HFFc6 (cell line): ENCODE measurements at regions not wholly inside any gene's neighbourhood (a gene's known extent, or its start where the extent isn't known, plus 50 kb on each side); places are given as distances from the start of the nearest gene placed in this dataset.
"Not testable (repeated sequence)": the region's sequence is repeated elsewhere in the genome, so short reads cannot be mapped to it uniquely, and the experiment has no call there.

Source experiments
- DNase-seq: peaks from one replicate; pipeline ENCODE4 v3.0.0-alpha.2; 2018
- H3K27ac Mint-ChIP-seq: 2 replicates; pipeline ENCODE4 v1.8.0; 2020; ENCODE audit warnings: mild to moderate bottlenecking, mixed read lengths
- H3K27me3 Mint-ChIP-seq: 2 replicates; pipeline ENCODE4 v1.8.0; 2021; ENCODE audit warnings: mild to moderate bottlenecking, moderate library complexity, mixed read lengths; ENCODE audit not compliant: insufficient read depth
- H3K36me3 Mint-ChIP-seq: 2 replicates; pipeline ENCODE4 v1.8.0; 2021; ENCODE audit warnings: low read depth, mixed read lengths
- H3K4me1 Mint-ChIP-seq: 2 replicates; pipeline ENCODE4 v1.8.0; 2020; ENCODE audit warnings: low read depth, mixed read lengths
- H3K4me3 Mint-ChIP-seq: 2 replicates; pipeline ENCODE4 v1.8.0; 2020; ENCODE audit warnings: mild to moderate bottlenecking, moderate library complexity, mixed read lengths
- H3K9me3 Mint-ChIP-seq: 2 replicates; pipeline ENCODE4 v1.8.0; 2020; ENCODE audit warnings: mild to moderate bottlenecking, mixed read lengths
- CTCF ChIP-seq: fragments of 200-600 bp; sonication (generic); IDR thresholded peaks from 2 replicates; pipeline ENCODE4 v1.5.0; 2021; ENCODE audit warnings: antibody characterized with exemption, mild to moderate bottlenecking

DNA sequence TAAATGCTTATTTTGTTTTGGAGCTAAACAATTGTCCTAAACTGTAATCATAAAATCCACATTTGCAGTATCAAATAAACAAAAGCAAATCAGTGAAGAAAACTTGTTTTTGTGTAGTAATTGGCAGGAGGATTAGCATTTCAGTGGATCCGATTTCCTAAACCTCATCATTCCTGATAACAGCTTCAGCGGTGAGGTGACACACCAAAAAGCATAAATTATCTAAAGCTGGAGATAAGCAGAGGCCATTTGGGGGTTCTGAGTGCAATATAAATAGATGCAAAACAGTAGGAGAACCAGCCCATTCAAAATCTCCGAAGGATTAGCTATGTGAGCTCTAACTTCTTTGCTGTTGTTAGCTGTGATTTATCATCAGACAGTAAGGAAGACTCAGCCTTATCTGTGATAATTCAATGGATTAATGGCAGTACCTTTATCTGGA, 235.8 kb downstream of the EPHA7 start:
- H3K4me1 Mint-ChIP-seq: no peaks in the 10 kb centered on the region
- no peak overlapping the region for H3K4me3 Mint-ChIP-seq
- no peaks in the 10 kb centered on the region for H3K27me3 Mint-ChIP-seq
- H3K36me3 Mint-ChIP-seq: no peaks in the 10 kb centered on the region
- peaks cover 8% of the 10 kb centered on the region for H3K9me3 Mint-ChIP-seq
- DNase-seq: no peak
- TF ChIP-seq CTCF: no peak
- H3K27ac Mint-ChIP-seq: no peak overlapping the region

DNA sequence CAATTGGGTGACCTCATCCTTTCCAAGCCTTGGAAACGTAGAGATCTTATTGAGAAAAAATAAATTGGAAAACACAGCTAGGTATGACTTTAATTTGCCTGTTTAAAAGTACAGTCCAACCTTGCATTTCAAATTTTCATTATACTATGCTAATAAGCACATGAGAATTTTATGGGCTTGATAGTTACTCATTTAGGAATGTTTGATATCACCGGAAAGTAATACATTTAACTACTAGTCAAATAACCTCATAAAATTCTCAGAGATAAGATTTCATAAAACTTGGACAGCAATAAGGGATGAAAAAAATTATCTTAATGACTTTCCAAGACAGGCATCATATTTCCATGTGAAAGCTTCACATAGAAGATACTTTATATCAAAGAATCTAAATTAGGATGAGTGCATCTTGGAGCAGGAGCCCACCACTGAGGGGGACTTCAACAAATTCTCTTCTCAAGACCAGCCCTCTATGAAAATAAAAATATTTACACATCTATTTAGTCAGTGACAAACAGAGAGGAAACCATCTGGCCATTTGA, 236.3 kb downstream of the EPHA7 start:
- Mint-ChIP-seq H3K4me3 (no peak overlapping the region), H3K27me3 (no peaks in the 10 kb centered on the region), H3K9me3 (peaks cover 9% of the 10 kb centered on the region), H3K27ac (no peak overlapping the region), H3K4me1 (no peaks in the 10 kb centered on the region), H3K36me3 (no peaks in the 10 kb centered on the region)
- TF ChIP-seq CTCF: no peak
- no peak for DNase-seq

DNA sequence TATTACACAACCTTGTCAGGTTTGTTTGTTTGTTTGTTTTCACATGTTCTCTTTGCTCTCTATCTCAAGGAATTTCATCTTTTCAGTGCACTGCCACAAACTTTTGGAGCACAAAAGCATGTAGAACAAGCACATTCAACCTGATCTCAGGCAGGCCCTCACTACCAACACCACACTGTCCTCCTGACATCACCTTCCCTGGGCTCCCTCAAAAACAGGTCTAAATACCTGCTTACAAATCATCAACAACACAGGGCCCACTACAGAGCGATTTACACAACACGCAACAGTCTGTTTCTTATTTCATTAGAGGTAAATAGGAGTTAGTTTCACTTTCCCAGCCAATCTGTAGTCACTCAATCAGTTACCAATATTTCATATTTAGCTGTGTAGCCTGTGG, 241.4 kb downstream of the EPHA7 start:
- no peak for TF ChIP-seq CTCF
- Mint-ChIP-seq H3K36me3 (no peaks in the 10 kb centered on the region), H3K27ac (no peak overlapping the region), H3K27me3 (no peaks in the 10 kb centered on the region), H3K9me3 (peaks cover 21% of the 10 kb centered on the region), H3K4me1 (no peaks in the 10 kb centered on the region), H3K4me3 (no peak overlapping the region)
- no peak for DNase-seq

DNA sequence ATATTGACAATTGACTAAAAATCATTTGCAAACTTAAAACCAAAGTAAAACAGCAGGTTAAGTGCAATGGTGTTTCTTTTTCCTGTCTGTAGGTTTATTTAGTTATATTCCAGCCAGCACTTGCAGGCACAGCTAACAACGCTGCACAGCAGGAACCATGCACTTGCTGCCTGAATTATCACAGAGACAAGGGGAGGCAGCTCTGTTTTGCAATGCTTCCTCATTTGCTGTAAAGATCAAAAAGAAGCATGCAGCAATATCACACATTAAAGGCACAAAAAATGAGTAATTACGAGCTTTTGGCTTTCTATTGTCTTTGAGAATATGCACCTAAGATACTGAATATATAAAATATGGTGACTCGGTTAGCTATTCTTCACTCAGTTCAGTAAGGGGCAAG, 241.9 kb downstream of the EPHA7 start:
- no peaks in the 10 kb centered on the region for H3K4me1 Mint-ChIP-seq
- no peaks in the 10 kb centered on the region for H3K36me3 Mint-ChIP-seq
- peaks cover 21% of the 10 kb centered on the region for H3K9me3 Mint-ChIP-seq
- no peak for TF ChIP-seq CTCF
- DNase-seq: no peak
- no peak overlapping the region for H3K4me3 Mint-ChIP-seq
- no peak overlapping the region for H3K27ac Mint-ChIP-seq
- H3K27me3 Mint-ChIP-seq: no peaks in the 10 kb centered on the region

- Mint-ChIP-seq H3K27ac (no peak overlapping the region), H3K27me3 (no peaks in the 10 kb centered on the region), H3K9me3 (peaks cover 32% of the 10 kb centered on the region), H3K36me3 (no peaks in the 10 kb centered on the region), H3K4me1 (no peaks in the 10 kb centered on the region), H3K4me3 (no peak overlapping the region)
- DNase-seq: no peak
- no peak for TF ChIP-seq CTCF
Observed at GRCh38 chr6:93176070-93176469, 243.3 kb downstream of the EPHA7 start.

GRCh38 chr6:93173573-93173972, 245.8 kb downstream of the EPHA7 start:
- H3K27me3 Mint-ChIP-seq, DNase-seq, H3K27ac Mint-ChIP-seq: not testable (repeated sequence)

More at GRCh38 chr6:93173573-93173972, 245.8 kb downstream of the EPHA7 start:
- not testable (repeated sequence) for H3K4me1 Mint-ChIP-seq, H3K4me3 Mint-ChIP-seq, H3K36me3 Mint-ChIP-seq
- peaks cover 38% of the 10 kb centered on the region for H3K9me3 Mint-ChIP-seq
